NCI-H524 (cell line): ENCODE measurements at regions not wholly inside any gene's neighbourhood (a gene's known extent, or its start where the extent isn't known, plus 50 kb on each side); places are given as distances from the start of the nearest gene placed in this dataset.

Experiments used
- DNase-seq, 2 experiments: peaks; one replicate each; lab custom pipeline; 2025; lab: John Stamatoyannopoulos, UW

DNA sequence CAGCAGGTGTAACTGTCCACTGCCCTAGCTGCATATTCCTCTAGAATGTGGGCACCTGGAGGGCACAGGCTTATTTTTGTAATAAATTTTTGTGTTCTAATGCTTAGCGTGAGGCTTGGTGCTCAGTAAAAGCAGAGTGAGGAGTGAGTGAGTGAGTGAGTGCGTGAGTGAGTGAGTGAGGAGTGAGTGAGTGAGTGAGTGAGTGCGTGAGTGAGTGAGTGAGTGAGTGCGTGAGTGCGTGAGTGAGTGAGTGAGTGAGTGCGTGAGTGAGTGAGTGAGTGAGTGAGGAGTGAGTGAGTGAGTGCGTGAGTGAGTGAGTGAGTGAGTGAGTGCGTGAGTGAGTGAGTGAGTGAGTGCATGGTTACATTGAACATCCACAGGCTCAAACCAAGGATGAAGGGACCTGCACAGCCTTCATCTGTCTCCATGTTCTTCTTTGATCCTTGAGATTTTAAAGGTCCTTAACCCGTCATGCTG lies 371.5 kb downstream of the MED10 start:
- DNase-seq, result no peak

DNA sequence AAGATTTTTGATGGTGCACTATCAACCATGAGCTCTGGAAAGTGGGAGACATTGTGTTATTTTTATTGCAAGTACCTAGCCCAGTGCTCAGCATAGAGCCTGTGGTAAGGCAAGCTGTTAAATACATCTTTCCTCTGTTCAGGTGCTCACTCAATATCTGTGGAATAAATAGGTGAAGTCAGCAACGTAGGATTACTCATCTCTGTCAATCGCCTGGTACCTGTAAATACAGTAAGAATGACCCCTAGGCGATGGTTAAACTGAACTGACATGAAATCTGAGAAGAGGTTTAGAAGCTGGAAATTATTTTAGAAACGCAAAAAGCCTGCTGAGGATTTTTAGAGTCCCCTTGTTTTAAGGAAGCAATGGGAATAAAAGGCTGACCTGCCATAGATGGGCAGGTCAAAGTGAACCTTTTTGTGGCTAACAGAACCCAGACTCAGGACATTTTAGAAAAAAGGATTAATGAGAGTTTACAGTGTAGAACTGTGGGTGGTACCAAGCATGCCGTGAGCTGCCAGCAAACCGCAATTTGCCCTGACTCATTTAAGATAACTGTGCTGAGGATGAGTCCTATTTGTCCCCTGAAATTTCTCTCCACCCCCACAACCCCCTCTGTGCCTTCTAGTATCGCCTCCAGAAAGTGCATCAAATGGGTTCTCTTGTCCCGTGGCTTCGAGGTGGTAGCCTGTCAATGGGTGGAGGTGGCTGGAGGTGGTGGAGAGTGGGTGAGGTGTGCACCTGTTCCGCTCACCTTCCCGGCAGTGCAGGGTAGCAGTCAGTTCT lies 375.1 kb downstream of the MED10 start:
- DNase-seq, result no peak

- DNase-seq, result no peak
Observed at GRCh38 chr5:6000867-6001266, 377.5 kb downstream of the MED10 start.

DNA sequence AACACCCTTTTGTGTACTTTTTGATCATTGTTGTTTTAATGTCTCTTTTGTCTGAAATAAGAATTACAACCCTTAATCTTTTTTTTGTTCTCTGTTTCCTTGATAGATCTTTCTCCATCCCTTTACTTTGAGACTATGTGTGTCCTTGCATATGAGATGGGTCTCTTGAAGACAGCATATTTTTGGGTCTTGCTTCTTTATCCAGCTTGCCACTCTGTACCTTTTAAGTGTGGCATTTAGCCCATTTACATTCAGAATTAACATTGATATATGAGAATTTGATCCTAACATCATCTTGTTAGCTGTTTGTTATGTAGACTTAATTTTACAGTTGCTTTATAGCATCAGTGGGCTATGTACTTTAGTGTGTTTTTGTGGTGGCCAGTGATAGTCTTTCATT lies 382.5 kb downstream of the MED10 start:
- no peak for DNase-seq

GRCh38 chr5:5986492-5987178 lies 391.7 kb downstream of the MED10 start:
- no peak for DNase-seq

DNA sequence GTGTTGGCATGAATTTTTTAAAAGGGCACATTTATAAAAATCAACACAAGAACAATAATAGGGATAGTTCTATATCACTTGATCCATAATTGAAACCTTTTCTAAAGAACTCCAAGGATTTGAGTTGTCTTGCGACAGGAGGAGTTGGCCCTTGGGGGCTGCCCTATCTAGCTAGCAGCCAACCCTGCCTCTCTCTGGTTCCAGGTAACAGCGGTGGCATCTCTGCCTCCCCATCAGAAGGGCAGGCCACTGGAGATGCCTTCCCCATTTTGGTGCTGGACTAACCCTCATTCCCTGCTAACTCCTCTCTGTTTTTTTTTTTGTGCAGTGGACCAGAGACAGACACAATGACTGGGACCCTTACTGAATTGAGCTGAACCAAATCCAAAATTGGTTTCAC lies 393.0 kb downstream of the MED10 start:
- DNase-seq, result no peak

GRCh38 chr5:5983261-5983980 lies 394.9 kb downstream of the MED10 start:
- DNase-seq, result no peak

- no peak for DNase-seq
Observed at GRCh38 chr5:5981562-5981961, 396.8 kb downstream of the MED10 start.

DNA sequence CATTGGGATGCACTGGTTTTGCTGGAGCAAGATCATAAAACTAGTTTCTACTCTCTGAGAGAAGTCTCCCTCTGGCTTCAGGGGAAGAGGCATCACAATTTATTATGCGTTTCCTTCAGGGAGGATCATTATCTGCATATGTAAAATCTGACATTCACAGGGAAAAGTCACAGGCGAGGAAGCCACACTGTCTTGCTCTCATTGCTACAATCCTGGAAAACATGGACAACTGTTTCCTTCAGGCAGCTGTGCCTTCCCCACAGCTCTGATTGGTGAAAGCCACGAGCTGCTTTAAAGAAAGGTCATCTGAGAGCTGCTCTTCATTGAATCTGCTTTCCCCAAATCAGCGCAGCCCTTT lies 397.8 kb downstream of the MED10 start:
- no peak for DNase-seq

DNA sequence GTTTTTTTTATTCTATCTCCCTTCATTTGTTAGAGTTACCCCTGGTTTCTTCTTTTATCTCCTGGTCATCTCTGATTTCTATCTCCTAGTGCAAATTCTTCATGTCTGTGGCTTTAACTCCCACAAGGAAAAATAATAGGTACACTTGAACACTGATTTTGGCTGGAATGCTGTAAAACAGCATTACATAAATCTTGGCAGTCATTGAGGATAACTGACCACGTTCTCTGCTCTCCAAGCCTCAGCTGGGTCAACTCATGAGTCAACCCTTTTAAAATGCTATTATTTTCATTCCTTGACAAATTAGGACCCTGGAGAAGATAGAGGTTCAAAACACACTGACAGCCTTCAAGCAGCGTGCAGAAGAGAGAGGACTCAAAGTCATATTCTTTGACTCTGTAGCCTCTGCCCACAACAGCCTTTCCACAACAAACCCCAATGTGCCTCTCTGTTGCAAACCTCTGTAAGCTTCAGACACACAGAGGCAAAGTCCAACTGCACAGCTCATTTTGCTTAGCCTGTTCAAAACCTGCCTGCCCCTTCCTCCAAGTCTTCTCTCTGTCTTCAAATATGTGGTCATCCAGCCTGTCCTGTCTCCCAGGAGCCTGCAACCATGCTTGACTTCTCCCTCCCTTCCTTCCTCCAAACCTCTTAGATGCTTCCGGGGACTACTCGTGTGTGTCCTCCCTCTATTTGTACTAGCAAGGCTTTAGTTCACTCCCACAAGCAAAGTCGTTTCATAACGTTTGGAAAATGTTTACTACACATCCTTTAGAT lies 398.4 kb downstream of the MED10 start:
- no peak for DNase-seq

DNA sequence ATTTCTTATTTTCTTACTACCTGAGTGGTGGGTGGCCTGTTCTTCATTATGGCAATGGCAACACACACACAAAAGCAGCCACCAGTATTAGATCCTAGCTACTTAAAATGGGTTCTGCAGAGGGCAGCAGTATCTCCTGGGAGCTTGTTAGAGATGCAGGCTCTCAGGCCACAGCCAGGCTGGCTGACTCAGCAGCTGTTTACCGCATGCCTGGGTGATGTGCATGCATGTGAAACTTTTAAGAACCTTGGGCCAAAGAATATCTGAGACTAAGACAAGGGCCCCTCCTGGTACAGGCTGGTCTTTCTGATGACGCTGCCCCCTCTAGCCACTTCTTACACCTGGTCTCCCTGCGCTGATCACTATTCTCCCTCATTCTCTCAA lies 399.0 kb downstream of the MED10 start:
- DNase-seq, result no peak

DNA sequence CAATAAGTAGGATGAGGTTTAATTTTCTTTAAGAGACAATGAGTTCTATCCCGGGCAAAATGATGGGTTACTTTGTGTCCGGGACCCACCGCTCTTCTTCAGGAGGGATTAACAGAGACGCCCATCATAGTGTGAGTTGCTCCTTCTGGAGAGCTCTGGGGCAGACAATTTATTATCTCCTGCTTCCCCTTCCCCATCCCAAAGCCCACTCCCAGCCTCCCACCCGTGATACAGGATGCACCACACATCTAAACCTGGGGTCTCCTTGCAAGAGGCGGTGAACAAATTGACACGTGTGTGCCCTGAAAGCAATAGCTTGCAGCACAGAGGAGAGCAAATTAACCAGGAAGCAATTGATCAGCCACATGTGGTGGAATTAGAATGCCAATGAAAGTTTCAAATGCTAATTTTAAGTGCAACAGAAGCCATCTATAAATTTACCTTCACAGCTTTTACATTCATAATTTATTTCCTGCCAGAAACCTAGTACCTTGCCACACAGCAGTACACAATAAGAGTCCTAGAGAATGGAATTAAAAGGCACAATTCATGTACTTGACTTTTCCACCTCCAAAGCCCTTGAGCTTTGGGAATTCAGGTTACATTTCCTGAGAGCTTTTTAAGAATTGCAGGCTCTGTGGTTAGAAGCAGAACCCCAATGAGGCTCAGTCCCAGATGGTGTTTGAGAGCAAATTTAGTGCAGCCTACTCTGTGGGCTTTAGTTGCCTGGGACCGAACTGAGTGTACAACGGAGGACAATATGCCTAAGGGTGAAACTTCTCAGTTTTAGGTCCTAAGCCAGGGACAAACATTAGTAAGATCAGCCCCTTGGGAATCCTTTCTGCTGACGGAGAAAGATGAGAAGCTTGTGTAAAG lies 399.6 kb downstream of the MED10 start:
- DNase-seq, result no peak

- DNase-seq, result no peak
Observed at GRCh38 chr5:5971203-5971602, 407.1 kb downstream of the MED10 start.

GRCh38 chr5:5969942-5970483 lies 408.3 kb downstream of the MED10 start:
- peak in 1 of 2 experiments; percentile 30 for DNase-seq

GRCh38 chr5:5968981-5969380 lies 409.4 kb downstream of the MED10 start:
- DNase-seq, result no peak

GRCh38 chr5:5967944-5968343 lies 410.4 kb downstream of the MED10 start:
- no peak for DNase-seq

- DNase-seq, result no peak
Observed at GRCh38 chr5:5967373-5967772, 411.0 kb downstream of the MED10 start.

DNA sequence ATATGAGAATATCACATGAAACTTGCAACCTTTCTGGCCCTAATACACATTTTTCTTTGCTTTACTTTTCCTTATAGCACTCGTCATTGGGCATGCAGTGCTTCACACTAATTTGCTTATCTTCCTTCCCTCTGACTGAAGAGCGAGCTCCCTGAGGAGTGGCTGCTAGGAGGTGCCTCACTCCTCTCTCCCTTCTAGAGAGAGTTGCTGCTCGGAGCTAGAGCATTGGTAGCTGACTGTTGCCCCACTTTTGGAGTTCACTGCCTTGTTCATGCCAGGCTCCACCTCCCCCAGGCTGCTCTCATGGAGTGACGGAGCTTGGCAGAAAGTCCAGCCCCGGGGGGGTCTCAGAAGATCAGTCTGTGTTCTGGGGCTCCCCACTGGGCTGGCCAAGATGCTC lies 413.2 kb downstream of the MED10 start:
- DNase-seq, result no peak

DNA sequence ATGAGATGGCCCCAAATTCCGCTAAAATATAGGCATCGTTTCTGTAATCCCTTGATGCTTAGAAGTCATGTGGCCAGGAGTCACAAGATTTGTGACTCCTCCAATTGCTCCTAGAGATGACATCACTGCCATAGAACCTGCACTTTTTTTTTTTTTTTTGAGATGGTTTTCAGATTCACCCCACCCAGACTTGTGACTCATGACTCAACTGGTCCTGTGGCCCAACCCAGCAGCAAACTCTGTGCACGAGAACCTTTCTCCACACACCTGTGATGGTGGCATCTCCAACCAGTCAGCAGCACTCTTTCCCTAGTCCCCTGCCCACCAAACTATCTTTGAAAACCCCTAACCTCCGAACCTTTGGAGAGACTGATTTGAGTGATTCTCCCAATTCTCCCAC lies 414.0 kb downstream of the MED10 start:
- DNase-seq, result no peak

DNA sequence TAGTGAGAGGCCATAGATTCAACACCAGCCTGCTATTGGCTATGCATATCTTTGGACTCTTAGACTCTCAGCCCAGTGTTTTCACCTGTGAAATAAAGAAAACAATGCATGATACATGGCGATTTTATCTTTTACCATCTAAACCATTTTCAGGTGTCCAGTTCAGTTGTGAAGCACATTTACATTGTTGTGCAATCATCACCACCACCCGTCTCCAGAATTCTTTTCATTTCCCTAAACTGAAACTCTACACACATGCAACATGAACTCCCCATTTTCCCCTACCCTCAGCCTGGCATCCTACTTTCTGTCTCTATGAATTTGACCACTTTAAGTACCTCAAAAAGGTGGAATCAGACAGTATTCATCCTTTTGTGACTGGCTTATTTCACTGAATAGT lies 420.6 kb downstream of the MED10 start:
- DNase-seq, result no peak

- no peak for DNase-seq
Observed at GRCh38 chr5:5954275-5954598, 424.1 kb downstream of the MED10 start.
